ENCODE measurements at regions not wholly inside any gene's neighbourhood (a gene's known extent, or its start where the extent isn't known, plus 50 kb on each side); places are given as distances from the start of the nearest gene placed in this dataset.

DNA sequence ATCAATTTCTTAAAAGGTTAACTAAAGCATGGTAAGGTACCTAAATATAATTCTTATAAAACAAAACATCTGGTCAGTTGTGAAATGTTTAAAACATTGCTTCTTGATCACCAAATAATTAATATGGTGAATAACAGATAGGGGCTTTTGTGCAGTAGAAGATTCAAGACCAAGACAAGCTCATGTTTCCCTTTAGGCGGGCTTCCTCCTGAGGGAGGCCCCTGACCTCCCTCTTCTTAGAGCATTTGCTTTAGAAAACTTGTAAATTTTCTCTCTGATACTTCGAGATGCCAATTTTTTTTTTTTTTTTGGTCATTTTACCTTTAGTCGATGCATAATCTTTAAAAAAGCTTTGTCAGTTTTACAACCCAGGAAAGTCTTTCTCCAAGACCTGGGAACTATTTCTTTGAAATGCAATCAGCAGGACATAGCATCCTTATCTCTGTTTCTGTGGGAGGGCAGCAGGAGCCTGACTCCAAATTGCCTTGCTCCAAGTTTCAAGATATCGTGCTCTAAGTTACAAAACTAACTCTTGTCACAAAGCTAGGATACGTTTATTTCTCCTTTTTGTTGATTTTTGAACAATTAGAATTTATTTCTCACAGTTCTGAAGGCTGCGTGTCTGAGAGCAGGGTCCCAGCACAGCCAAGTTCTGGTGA lies 66.6 kb upstream of the BICD1 start:
- Histone ChIP-seq H2BK120ac (ENCODE audit: low read depth, low read length) (no peak overlapping the region), H3K23ac (ENCODE audit: low read depth, low read length) (no peak overlapping the region), H4K5ac (ENCODE audit: low read depth, low read length) (no peak overlapping the region), H2AFZ (replicated peaks; ENCODE audit: low read length, poor library complexity) (no peak overlapping the region), H4K8ac (ENCODE audit: low read depth in 2 of 2, low read length in 2 of 2) (no peak overlapping the region), H2AK5ac (ENCODE audit: low read depth, low read length) (no peak overlapping the region), H3K79me1 (ENCODE audit: low read depth in 1 of 2, low read length in 2 of 2) (no peaks in the 10 kb centered on the region), H3K27me3 (ENCODE audit: control insufficient read depth, insufficient read depth, low read length) (peaks cover 3% of the 10 kb centered on the region; the same call in 1 of the 2 replicates), H4K91ac (ENCODE audit: insufficient read depth, low read depth, low read length) (no peak overlapping the region), H2AK9ac (replicated peaks; ENCODE audit: low read depth, low read length, poor library complexity) (no peak overlapping the region), H3K18ac (ENCODE audit: low read depth, low read length) (no peak overlapping the region), H3K14ac (replicated peaks; ENCODE audit: low read depth, low read length) (no peak overlapping the region), H3K4me2 (ENCODE audit: low read depth, low read length) (no peak overlapping the region), H3K4me3 (ENCODE audit: insufficient read depth, low read depth, low read length) (no peak overlapping the region), H3K9ac (ENCODE audit: low read depth, low read length) (no peak overlapping the region), H3K9me1 (ENCODE audit: insufficient read depth, low read length) (no peaks in the 10 kb centered on the region), H3K56ac (ENCODE audit: extremely low read depth, insufficient read depth, low read length) (no peak overlapping the region), H2BK5ac (ENCODE audit: low read depth, low read length, poor library complexity, severe bottlenecking) (no peak overlapping the region), H3K4me1 (ENCODE audit: control insufficient read depth, insufficient read depth, low read length) (no peaks in the 10 kb centered on the region), H3K4ac (ENCODE audit: low read depth, low read length) (no peak overlapping the region), H2BK15ac (ENCODE audit: low read depth, low read length) (no peak overlapping the region), H4K20me1 (ENCODE audit: insufficient read depth, low read length) (no peaks in the 10 kb centered on the region), H3K27ac (ENCODE audit: insufficient read depth, low read length) (no peak overlapping the region), H3K36me3 (ENCODE audit: control insufficient read depth, insufficient read depth, low read length) (no peaks in the 10 kb centered on the region), H3K9me3 (ENCODE audit: control insufficient read depth, insufficient read depth, low read length) (peaks cover 10% of the 10 kb centered on the region), H2BK20ac (ENCODE audit: low read depth, low read length) (no peak overlapping the region)
- no peak for DNase-seq
- dilution Hi-C loops (cut with HindIII; ENCODE audit: low sequenced_read_pairs, unreplicated experiment): no loop called here
- in situ Hi-C loops (cut with MboI; ENCODE audit: low sequenced_read_pairs): no loop called here
- TF ChIP-seq RFX5 (IDR thresholded peaks at IDR 0.05; ENCODE audit: low read depth, low read length) (no peak), MAFK (IDR thresholded peaks at IDR 0.05; ENCODE audit: low read depth, low read length) (no peak), USF2 (IDR thresholded peaks at IDR 0.05; ENCODE audit: low read depth, low read length) (no peak), CHD1 (IDR thresholded peaks at IDR 0.05; ENCODE audit: low read depth, low read length) (no peak)
- BruUV-seq (replicated peaks): no TSS peak
- POLR2A ChIA-PET (ENCODE audit: unreplicated experiment): interaction anchor here (0.6 kb wide), 1 partner anchor 37 kb away, joined by 3 read pairs; no protein-coding TSS in a partner anchor
- ATAC-seq (ENCODE audit: low read depth): no peak
- no CpG with 5 or more reads among the region's 6 CpGs for WGBS, 2 experiments (ENCODE audit: extremely low coverage in 2 of 2, insufficient read length in 1 of 2)
- CTCF ChIA-PET: interaction anchor here (0.6 to 0.9 kb wide), 2 partner anchors 18 to 254 kb away, joined by 3 to 4 read pairs; no protein-coding TSS in a partner anchor
- intact Hi-C loops (cut with micrococcal nuclease): no loop called here

All from IMR-90 (cell line).